HG02840 (cell line): ENCODE measurements at regions not wholly inside any gene's neighbourhood (a gene's known extent, or its start where the extent isn't known, plus 50 kb on each side); places are given as distances from the start of the nearest gene placed in this dataset.
A peak's percentile ranks its signal among the peaks of the same experiment; 100 is the strongest.

ENCODE experiments used
- ATAC-seq: cut with Tn5 transposase; IDR thresholded peaks from one replicate; pipeline ENCODE4 v1.9.1; 2021; ENCODE audit warnings: mild to moderate bottlenecking, moderate library complexity, moderate number of reproducible peaks; ENCODE audit not compliant: unreplicated experiment, low FRiP score

DNA sequence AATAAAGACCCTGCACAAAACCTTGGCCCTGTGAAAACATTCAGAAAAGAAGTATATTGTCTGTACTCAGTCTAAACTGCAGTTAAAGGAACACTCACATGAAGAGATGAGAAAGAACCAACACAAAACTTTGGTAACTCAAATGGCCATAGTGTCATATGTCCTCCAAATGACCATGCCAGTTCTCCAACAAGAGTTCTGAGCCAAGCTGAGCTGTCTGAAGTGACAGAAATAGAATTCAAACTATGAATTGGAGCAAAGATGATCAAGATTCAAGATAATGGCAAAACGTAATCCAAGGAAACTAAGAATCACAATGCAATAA is 739.3 kb upstream of the NDST4 start:
- ATAC-seq: no peak

DNA sequence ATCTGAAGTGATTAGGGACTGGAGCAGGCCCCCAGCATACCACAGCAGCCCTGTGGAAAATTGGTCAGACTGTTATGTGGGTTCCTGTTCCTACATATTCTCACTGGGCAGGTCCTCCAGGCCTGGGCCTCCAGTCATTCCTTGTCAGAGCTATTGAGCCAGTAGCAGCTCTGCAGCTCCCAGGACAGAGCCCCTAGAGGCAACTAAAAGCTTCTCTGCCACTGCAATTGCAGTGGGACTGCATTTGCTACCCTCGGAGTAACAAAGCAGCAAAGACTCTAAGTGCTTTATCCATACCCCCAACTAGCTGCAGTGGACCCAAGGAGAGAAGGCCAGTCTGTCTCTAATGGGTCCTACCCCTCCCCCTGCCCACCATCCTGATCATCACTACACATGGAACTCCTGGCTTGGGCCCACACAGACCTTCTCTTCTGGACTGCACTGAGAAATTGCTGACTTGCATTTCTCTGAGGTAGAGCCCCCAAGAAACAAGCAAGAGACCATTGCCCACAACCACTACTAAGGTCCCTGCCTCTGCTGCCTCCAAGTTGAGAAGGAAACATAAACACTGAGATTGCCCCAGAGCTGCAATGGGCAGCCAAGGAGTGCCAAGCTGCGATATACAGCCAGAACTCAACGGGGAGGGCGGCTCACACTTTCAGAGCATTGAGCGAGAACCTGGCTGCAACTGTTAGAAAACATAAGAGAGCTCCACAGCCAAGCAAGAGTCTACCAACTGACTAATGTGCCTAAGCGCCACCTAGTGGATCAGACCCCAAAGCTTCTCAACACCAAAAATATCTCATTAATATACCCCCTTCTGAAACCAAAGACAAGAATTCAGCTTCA is 738.7 kb upstream of the NDST4 start:
- no peak for ATAC-seq

DNA sequence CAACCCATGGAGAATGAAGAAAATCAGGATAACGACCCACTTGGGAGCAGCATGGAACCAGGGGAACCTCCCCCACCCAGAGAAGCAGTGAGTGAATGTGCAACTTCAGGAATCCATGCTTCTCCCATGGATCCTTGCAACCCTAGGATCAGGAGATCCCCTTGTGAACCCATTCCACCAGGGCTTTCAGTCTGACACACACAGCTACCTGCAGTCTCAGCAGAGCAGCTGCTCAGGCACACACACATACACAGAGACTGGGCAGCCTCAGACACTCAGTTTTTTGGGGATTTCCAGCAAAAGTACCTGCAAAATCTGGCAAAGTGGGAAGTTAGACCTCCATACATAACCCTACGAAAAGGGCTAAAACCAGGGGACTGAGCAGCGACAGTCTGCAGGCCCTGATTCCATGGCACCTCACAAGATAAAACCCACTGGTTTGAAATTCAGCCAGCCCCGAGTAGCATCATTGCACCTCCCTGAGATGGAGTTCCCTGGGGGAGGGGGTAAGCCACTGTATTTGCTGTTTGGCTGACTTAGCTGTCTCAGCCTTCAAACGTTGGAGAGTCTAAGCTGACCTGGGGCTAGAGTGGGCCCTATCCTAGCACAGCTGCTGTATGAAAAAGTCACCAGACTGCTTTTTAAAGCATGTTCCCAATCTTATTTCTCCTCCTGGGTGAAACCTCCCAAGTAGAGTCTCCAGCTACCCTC is 737.5 kb upstream of the NDST4 start:
- peak; percentile 64 for ATAC-seq

DNA sequence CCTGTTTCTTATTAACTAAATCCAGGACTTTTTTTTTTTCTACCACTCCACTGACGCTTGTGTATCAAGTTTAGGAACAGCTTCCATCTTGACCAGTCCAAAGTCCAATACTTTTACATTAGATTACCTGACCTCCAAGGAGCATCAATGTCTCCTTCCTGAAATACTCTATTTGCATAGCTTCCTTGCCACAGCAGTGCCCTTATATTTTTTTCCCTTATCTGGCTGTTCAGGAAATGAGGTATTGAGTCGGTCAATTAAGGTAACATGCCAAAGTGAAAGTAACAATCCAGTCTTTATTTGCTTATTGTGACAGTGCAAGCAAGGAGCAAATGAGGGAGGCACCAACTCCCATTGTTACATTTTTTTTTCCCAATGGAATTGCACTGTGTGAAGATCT is 730.8 kb upstream of the NDST4 start:
- ATAC-seq: no peak

DNA sequence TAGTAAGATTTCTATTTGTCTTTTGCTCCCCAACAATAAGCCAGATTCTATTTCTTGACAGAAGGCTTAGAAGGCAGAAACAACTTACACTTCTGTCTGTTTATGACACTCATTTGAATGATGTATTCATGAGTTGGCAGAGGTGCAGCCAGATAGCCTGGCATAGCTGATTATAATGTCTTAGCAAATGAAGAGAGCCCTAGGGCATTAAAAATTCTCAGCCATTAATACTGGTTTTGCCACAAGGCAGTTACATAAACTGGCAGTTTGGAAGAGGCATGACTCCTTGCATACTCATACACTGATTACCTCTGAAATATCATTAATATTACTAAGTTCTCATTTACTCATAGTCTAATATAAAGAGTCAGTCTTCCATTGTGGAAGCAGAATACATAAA is 728.5 kb upstream of the NDST4 start:
- no peak for ATAC-seq

DNA sequence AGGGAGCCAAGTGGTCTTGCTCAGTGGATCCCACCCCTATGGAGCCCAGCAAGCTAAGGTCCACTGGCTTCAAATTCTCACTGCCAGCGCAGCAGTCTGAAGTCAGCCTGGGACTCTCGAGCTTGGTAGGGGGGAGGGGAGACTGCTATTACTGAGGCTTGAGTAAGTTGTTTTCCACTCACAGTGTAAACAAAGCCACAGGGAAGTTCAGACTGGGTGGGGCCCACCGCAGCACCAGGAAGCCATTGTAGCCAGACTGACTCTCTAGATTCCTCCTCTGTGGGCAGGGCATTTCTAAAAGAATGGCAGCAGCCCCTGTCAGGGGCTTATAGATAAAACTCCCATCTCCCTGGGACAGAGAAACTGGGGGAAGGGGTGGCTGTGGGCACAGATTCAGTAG is 721.0 kb upstream of the NDST4 start:
- ATAC-seq: no peak

DNA sequence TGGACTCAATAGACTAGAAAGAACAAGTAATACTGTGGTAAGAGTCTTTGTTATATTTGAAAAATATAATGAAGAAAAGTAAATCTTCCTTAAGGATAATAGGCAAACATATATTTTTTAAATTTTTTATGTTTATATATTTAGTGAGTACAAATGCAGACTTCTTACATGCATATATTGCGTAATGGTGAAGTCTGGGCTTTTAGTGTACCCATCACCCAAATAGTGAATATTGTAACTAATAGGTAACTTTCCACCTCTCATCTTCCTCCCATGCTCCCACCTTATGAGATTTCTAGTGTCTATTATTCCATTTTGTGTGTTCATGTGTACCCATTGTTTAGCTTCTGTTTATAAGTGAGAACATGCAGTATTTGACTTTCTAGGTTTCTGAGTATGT is 711.2 kb upstream of the NDST4 start:
- ATAC-seq: no peak

DNA sequence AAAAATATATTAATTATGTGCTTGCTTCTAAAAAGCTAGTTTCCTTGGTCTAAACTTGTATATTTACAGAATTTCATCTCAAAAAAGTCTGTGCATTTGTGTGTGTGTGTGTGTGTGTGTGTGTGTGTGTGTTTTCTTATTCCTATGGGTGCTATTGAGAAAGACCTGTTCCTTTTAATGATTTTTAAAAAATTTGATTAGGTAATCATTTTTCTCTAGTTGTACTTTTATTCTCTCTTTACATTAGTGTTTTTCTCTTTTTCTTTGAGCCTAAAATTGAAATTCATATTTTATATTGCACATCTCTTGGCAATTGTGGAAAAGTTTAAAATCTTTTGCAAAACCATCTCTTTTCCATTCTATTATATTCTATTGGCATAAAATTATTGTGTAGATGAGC is 690.4 kb upstream of the NDST4 start:
- ATAC-seq: no peak

DNA sequence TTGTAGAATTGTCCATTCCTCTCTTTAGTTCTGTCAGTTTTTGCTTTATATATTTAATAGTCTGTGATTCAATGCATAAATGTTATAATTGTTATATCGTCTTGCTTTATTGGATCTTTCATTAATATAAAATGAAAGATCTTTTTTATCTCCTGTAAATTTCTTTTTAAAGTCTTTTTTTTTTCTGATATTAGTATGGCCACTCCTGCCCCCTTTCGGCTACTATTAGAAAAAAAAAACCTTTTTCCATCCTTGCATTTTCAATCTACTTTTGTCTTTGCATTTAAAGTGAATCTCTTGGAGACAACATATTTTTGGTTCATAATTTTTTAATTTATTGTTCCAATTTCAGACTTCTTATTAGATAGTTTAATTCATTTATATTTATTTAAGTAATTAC is 677.4 kb upstream of the NDST4 start:
- ATAC-seq: no peak

DNA sequence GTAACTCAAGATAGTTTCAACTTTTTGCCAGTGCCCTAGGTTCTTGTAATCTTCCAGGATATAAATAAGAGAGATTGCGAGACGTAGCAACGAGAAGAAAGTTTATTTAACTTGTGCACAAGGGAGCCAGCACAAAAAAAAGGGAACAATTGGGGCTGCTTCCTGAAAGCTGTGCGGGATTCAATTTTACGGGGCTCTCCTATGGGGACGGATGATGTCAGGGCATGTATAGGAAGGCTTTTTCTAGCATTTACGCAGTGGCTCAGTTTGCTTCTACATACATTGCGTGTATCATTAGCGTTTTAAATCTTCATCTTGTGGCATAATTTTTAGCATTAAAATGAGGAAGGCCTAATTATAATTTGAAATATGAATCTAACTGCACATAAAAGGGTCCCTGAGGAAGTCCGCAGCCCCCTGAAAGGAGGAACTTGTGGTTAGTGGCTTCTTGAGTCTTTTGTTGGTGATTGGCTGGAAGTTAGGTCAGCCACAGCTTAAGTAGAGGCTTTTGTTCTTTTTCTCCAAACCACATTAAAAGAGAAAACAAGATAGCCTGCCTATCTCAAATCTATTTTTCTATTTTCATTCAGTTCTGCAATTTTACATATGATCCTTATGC is 668.2 kb upstream of the NDST4 start:
- ATAC-seq: no peak

DNA sequence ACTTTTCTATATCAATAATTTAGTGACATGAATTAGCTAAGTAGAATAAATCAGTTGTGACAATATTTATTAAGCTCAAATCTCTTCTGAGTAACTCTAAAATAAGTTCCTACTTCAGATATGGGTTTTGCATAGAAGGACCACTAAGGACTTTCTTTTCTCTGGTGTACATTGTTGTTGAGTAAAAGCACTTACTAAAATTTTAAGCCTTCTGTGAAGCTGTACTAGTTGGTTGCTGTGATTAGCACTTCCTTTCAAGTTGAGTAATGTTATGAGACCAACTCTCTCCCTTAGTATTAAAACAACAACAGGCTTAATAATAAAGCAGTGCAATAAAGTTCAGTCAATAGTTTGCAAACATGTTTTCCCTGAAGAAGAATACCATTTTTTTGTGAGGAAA is 667.4 kb upstream of the NDST4 start:
- peak; percentile 54 for ATAC-seq

DNA sequence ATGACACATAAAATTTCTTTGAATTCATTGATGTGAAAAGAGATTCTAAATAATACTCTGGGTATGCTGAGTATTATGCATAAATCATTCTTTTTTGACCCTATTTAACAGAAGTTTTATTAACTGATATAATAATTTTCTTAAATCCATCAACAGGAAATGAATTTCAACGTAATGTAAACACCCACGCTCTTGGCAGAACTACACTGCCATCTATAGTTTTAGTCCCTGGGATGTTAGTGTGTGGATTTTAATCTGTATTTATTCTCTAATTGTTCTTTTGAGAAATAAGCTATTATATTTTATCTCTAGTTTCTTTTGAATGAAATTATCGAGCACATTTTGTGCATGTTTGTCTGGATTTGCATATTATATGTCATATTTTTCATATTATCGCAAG is 666.8 kb upstream of the NDST4 start:
- ATAC-seq: no peak

DNA sequence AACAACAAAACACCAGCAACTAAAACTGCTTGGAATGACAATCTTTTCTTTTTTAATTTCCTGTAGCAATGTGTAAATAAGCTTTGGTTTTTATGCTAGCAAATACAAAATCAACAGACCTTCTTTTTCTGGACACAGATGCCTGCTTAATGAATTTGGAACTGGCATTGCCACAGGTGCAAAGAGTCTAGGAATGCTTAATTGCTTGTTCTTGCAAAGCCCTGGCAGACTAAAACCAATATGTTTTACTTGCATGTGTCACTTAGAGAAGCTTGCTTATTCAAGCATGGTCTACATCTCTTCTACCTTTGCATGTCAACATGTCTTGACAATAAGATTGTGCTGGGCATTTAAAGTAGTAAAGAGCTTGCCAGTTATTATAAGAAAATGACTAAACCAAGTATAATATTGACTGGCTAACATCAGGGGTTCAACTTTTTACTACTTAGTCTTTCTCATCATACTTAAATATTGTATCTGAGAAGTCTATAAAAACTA is 656.7 kb upstream of the NDST4 start:
- ATAC-seq: no peak

DNA sequence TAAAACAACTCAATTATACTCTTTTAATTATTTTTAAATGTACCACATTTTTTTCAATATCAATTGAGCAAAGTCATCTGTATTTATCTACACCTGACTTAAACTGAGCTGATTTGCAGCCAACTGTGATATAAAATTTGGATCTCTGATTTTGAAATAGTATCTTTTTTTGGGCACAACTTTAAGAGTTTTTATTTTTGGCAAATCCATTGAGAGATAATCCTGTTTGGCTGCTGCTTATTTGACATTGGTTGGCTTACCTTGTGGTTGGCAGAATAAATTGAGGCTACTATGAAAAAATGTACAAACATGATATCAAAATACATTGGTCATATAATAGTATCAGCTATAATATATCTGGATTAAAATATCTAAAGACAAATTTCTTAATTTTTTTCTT is 656.0 kb upstream of the NDST4 start:
- ATAC-seq: no peak

DNA sequence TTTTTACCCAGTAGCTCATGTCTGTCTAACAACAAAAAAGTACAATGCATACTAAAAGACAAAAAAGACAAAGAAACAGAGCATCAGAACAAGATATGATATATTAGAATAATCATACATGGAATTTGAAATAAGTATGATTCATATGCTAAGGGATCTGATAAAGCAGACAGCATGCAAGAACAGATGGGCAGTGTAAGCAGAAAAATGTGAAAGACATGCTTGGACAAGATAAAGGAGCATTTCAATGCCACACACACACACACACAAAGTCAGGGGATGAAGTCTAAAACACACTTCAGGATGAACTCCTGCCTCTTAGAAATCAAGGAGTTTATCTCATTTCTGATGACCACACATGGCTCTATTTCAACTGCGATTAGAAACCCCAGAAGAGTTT is 649.6 kb upstream of the NDST4 start:
- ATAC-seq: no peak

DNA sequence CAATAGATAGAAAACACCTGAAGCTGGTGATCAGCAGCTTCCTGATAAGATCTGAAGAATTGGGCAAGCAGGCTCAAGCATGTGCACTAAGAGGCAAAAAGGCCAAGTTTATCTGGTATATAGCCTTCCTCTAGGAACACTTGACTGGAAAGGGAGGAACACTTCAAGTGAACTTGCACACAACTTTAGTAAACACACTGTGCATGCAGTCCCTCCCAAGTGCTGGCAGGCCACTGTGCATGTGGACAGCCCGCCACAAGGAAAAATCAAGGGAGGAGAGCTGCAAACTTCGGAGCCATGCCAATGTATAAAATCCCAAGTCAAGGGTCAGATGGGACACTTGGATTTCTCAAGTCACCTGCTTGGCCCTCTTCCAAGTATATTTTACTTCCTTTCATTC is 645.8 kb upstream of the NDST4 start:
- ATAC-seq: no peak

DNA sequence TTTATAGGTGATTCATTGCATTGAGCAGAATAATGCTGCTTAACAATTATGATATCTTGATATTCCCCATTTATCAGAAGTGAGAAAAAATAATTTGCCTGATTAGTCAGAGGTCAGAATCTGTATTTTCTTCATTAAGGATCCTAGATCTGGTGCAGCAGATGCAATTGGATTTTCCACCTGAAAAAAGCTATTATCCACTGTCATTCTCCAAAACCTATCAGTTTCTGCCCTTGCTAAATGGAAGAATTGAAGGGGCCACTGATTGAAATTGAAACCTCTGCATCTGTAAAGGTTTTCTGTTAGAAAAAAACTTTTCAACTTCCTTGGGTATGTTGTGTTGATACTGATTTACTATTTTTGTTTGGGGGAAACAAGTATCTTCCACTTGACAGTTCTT is 636.0 kb upstream of the NDST4 start:
- ATAC-seq: no peak

DNA sequence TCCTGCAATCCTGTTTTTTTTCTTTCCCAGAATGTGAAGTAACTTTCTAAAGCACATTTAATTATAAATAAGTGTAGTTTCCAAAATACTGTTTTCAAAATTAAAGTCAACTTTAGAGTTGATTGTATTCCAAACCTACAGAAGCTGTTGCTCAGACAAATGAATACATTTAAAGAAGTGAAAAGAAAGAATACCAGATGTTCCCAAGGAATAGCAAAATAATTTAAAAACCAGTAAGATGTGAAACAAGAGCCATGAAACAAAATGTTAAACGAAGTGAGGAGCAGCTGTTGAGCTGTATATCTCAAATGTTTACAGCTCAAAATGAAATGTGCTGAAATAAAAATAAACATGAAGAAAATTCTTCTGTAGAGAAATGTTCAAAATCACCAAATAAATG is 627.4 kb upstream of the NDST4 start:
- no peak for ATAC-seq

DNA sequence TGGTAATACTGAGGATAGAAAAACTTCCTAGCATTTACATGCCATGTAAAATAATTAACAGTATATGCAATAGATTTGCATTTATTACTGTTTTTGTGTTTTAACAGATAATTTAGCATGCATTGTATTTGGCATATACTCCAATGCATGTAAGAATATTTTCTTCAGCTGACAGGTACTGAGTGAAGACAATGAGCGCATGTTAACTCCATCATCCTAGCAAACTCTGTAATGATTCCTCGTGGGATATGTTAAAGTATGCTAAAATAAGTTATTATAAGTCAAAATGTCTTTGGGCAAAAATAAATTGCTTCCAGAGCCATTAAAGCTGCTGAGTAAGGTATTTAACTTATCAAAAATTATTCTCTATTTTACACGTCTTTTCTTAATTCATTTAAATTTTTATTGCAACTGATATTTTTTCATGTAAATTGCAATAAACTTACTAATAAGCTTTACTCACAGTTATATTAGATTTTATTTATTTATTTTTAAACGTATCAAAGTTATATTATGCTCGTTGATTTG is 616.4 kb upstream of the NDST4 start:
- no peak for ATAC-seq

DNA sequence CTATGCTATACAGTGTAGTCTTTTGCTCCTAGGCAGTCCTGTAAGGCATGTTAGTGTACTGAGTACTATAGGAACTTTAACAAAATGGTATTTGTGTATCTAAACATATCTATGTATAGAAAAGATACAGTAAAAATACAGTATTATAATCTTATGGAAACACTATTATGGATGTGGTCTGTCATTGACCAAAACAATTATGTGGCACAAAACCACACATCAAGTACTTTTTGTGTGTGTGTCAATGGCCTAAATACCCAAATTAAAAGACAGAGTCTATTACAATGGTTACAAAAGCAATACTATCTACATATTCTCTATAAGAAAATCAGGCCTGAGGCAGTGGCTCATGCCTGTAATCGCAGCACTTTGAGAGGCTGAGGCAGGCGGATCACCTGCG is 610.2 kb upstream of the NDST4 start:
- no peak for ATAC-seq

DNA sequence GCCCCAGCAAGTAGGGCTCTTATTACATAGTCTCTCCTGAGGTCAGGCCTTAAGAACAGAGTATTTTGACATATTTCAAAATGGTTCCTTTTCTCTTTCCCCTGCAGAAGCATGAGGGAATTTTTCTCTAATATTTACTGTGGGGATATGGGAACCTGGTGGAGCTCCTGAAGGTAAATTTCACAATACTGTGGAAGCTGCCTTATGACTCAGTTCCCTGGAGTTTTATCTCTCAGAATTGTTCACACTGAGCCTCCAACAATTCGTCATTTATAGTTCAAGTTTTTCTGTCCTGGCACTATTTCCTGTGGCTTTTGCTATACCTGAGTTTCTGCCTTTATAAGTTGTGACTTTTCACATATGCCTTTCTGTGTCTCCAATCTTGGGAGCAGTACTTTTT is 607.2 kb upstream of the NDST4 start:
- ATAC-seq: no peak
